Vagina (tissue), 2 donors: ENCODE measurements at regions not wholly inside any gene's neighbourhood (a gene's known extent, or its start where the extent isn't known, plus 50 kb on each side); places are given as distances from the start of the nearest gene placed in this dataset.

Experiments
- CTCF ChIP-seq, 3 experiments: fragments of 450-650 bp in 2 of 3; fragments of 200-600 bp in 1 of 3; sonication (generic) in 1 of 3; IDR thresholded peaks; one replicate each; pipeline ENCODE4 v1.5.1; 2017 to 2019; ENCODE audit warnings: antibody characterized with exemption in 3 of 3, mild to moderate bottlenecking in 2 of 3, moderate library complexity in 2 of 3
- POLR2A ChIP-seq, 2 donors: fragments of 450-650 bp; IDR thresholded peaks; one replicate each; pipeline ENCODE4 v1.6.1; 2017; ENCODE audit warnings: antibody characterized with exemption in 2 of 2, mild to moderate bottlenecking in 2 of 2, moderate library complexity in 2 of 2
- POLR2AphosphoS5 ChIP-seq, 2 donors: sonication (generic); formaldehyde crosslinking; IDR thresholded peaks; one replicate each; pipeline ENCODE4 v1.9.0; 2017; ENCODE audit warnings: antibody characterized with exemption in 2 of 2, mild to moderate bottlenecking in 2 of 2, low read depth in 1 of 2; ENCODE audit not compliant: insufficient read depth in 1 of 2

- TF ChIP-seq CTCF (IDR thresholded peaks at IDR 0.05) (no peak), POLR2A (IDR thresholded peaks at IDR 0.05) (no peak), POLR2AphosphoS5 (IDR thresholded peaks at IDR 0.05; ENCODE audit: insufficient read depth in 1 of 2, low read depth in 1 of 2) (no peak)
Measured at GRCh38 chr2:8249769-8250168, 432.1 kb upstream of the ID2 start.
